GM18519 (cell line): ENCODE measurements at regions not wholly inside any gene's neighbourhood (a gene's known extent, or its start where the extent isn't known, plus 50 kb on each side); places are given as distances from the start of the nearest gene placed in this dataset.

Source experiments
- ATAC-seq: cut with Tn5 transposase; IDR thresholded peaks from one replicate; pipeline ENCODE4 v1.9.1; 2021; ENCODE audit warnings: mild to moderate bottlenecking, moderate library complexity; ENCODE audit not compliant: unreplicated experiment, low FRiP score

GRCh38 chr2:164187121-164187520 is 434.2 kb downstream of the GRB14 start:
- no peak for ATAC-seq

DNA sequence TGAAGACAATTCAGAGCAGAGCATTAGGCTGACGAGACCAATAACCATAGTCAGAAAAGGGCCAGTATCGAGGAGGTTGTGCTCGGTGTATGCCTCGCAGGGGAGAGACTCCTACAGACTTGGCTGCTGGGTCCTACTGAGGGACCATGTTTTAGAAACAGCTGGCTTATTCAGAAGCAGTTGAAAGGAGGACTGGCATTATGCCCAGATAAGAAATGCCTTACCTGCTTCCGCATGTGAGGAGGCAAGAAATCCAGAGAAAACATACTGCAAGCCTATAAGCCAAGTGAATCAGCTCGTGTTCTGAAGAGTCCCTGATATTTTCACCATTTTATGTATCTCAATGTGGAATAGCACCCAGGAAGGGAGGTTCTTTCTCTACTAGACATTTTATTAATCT is 434.7 kb downstream of the GRB14 start:
- no peak for ATAC-seq

DNA sequence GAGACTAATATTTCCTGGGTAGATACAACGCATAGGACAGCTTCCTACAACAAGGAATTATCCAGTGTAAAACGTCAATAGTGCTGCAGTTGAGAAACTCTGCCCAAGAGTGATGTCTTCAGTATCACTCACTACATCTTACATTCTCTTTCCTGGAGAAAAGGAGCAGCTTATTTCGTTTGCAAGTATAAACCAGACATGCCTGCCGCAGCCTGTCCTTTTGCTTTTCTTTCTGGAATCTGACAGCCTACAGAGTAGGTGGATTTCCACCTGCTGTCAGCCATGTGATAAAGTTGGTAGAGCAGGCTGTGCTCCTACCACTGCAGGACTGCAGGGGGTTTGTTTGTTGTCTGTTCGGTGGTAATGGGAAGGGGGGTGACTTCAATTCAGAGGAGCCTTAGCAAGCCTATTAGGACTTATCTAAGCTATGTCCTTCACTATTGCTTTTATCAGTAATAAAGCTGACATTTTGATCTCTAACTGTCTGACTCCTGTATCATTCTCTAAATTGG is 439.1 kb downstream of the GRB14 start:
- no peak for ATAC-seq

- no peak for ATAC-seq
Measured at GRCh38 chr2:164178835-164179465, 442.3 kb downstream of the GRB14 start.

GRCh38 chr2:164164602-164165001 is 428.8 kb upstream of the FIGN start:
- ATAC-seq = no peak

DNA sequence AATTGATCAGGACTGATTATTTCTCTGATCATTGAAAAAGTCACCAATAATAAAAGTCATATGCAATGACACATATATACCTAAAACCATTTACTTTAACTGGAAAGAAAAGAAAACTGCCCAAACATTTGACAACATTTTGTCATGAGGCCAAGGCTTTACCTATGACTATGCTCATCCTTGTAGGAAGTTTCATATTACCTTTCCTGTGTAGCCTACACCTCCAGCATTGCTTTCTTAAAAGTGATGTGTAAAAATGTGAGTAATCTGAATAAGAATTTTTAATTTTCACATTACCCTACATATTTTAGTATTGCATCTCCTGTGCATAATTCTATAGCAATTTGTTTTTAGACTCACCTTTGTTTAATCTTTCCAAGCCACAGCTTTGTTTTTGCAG is 419.8 kb upstream of the FIGN start:
- ATAC-seq = no peak

- ATAC-seq = no peak
Measured at GRCh38 chr2:164151522-164151921, 415.7 kb upstream of the FIGN start.

- no peak for ATAC-seq
Measured at GRCh38 chr2:164150604-164151003, 414.8 kb upstream of the FIGN start.

DNA sequence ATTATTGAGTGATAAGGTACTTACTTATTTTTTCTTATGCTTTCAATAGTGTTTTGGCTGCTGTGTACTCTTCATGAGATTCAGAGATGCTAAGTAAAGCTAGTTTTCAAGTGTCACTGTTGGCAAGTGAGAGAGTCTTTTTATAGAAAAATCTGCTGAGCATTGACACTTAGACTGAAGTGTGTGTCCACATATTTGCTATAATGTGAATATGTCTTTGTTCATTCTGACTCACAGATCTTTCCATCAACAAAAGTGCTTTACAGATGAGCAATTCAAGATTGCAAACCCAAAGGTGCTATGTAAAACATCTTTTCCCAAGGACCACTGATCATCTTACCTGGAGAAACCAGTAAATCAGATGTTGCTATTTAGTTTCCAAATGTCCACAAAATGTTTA is 410.6 kb upstream of the FIGN start:
- ATAC-seq = no peak

DNA sequence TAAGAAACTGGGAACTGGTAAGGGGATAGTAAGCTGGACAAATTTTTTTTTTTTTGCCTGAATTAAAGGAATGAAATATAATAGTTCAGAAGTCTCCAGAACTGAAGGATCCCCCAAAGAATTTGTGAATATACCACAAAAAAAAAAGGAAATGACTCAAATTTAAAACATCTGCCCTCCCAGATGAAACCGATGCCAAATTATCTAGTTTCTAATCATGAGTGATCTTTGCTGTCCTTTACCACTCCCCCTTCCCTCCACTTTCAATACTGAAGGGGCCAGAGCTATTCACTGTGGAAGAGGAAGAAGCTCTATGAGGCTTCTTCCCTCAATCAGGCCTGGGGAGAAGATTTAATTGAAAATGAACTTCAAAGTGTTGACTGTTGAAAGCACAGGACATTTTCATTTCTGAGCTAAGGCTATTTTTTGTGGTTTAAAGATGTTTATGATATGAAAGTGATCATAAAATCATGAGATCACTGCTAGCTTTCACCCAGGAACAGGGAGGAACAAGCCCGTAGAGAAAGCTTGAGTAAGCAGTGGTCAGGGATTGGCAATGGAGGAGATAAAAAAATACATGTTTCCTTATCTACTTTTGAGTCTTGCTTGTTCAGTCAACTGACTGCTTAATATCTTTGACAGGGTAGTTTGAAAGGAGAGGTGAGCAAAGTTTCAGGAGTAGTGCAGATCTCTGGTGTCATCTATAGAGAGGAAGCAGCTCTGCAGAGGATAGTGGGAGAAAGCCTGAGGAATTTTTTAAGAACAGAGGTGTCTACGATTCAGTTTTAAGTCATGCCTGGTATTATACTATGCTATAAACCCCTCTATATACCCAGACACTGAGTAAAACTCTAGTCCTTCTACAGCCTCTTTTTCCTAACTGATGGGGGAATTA is 409.5 kb upstream of the FIGN start:
- no peak for ATAC-seq

DNA sequence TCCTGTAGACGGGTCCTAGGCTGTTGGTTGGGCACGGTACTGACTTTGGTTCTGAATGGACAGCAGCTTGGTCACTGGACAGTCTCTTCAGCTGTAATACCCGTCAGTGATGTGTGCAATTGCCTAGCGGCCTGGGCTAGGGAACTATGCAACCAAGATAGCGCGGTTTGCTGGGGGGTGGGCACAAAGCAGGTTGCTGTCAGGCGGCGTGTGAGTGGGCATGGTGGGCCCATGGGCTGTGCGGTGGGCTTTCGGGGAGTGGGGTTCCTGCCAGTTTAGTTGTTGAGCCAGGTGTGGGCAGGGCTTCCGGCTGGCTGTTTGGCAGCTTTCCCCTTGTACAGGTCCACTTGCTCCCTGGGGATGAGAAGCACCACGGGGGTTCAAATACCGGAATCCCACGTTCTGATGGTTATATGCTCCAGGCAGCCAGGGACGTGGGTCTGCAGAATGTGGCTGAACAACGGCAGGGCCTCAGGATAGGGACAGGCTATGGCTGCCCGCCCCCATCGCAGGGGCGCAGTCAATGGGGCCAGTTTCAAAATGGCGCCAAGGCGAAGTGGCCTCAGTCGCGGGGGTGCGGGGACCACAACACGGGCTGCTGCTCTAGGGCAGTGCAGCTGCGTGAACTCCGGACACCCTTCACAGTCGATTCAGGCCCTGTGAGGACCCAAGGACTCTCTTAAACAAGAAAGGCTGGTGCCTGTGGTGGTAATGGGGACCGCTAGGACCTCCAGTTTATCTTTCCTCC is 407.5 kb upstream of the FIGN start:
- ATAC-seq = no peak

DNA sequence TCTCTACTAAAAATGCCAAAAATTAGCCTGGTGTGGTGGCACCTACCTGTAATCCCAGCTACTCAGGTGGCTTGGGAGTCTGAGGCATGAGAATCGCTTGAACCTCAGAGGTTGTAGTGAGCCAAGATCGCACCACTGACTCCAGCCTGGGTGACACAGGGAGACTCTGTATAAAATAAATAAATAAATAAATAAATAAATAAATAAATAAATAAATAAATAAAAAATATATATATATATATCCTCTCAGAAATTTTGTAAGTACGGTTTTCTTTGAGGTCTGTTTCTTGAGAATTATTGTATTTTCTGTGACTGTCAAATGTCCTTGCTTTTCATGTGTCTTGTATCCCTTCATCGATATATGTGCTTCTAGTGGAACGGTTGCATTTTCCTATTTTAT is 406.9 kb upstream of the FIGN start:
- no peak for ATAC-seq

DNA sequence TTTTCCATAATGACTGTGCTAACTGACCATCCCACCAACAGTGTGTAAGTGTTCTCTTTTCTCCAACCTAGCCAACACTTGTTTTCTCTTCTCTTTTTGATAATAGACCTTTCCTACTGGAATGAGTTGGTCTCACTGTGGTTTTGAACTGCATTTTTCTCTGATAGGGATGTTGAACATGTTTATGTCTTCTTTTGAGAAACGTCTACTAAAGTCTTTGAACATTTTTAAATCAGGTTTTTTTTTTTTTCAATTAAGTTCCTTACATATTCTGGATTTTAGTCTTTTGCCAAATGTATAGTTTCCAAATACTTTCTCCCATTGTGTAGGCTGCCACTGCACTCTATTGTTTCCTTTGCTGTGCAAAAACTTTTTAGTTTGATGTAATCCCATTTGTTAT is 405.5 kb upstream of the FIGN start:
- ATAC-seq = no peak

GRCh38 chr2:164138750-164139149 is 402.9 kb upstream of the FIGN start:
- no peak for ATAC-seq

GRCh38 chr2:164134336-164134735 is 398.5 kb upstream of the FIGN start:
- ATAC-seq = no peak

DNA sequence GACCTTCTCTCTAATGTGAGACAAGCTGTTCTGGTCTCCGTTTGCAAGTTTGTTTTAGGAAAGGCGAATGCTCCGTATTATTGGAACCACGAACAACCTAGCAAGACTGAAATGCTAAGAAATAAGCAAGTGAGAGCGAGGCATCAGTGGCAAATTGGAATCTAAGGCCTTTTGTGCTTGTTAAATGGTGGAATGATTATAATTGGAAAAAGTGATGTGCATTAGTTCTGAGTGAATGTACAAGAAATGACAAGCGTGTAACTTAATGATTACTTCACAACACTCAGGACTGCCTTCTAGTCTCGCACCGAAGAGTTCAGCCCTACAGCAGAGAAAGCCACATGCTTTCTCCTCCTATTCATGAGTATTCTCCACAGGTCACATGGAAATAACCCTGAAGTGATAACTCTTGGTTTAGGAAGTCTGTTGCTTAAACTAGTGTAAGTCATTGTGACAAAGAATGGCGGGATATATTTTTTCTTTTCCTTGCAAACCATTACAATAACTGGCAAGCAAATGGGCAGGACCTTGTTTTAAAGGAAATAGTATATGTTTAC is 392.2 kb upstream of the FIGN start:
- ATAC-seq = no peak

DNA sequence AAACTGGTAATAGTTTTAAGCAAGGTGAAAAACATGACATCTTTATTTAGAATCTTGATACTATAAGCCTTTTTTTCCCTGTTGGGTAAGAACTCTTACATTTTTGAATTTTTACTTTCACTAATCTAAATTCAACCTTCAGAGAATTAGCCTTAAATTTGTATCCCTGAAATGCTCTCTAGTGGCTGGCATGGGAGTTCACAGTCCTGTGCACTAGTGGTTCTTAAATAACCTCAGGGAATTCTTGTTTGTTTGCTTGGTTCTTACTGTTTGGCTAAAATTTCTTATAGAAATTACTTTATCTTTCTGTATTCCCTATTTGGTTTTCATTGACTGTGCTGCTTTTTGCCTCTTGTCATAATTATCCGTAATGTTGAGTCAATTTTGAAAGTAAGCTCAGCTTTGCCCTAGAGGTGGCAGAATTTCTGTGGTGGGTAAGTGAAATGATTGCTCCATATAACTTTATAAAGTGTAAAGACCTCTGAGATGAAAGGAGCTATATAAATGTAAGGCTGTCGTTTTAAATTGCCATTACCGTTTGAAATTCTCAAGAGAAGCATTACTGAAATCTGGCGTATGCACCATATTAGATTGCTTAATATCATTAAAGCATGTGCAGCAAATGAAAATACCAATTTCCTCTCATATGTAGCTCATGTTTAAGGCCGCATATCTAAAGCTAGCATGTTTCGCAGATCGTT is 391.3 kb upstream of the FIGN start:
- ATAC-seq = no peak

GRCh38 chr2:164115806-164116205 is 380.0 kb upstream of the FIGN start:
- no peak for ATAC-seq

DNA sequence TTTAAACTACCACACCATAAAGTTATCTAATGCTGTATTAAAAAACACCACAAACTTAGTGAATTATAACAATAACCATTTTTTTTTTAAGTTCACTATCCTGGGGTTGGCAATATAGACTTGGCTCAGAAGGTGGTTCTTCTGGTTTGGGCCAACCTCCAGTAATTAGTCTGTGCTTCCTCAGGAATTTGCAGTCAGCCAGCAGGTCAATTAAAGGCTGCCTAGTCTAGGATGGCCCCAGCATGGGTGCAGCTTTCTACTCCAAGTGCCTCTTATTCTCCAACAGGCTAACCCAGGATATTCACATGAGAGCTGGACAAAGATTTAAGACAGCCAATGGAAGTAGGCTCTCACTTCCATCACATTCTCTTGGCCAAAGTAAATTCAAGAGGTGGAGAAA is 379.1 kb upstream of the FIGN start:
- no peak for ATAC-seq

- ATAC-seq = no peak
Measured at GRCh38 chr2:164112105-164112504, 376.3 kb upstream of the FIGN start.
